ENCODE measurements at regions not wholly inside any gene's neighbourhood (a gene's known extent, or its start where the extent isn't known, plus 50 kb on each side); places are given as distances from the start of the nearest gene placed in this dataset.

DNA sequence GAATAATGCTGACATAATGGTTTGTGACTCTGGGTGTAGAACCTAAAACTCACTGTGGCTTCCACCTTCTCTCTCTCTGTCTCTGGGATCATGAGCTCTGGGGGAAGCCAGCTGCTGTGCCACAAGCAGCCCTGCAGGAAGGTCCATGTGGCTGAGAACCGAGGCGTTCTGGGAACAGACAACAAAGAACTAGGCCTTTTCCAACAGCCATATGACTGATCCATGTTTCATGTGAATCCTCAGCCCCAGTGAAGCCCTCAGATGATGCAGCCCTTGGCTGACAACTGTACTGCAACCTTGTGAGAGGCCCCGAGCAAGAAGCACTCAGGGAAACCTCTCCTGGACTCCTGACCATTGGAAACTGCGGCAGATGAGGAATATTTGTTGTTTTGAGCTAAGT is 56.6 kb downstream of the HLA-G start:
- no peak for DNase-seq

DNA sequence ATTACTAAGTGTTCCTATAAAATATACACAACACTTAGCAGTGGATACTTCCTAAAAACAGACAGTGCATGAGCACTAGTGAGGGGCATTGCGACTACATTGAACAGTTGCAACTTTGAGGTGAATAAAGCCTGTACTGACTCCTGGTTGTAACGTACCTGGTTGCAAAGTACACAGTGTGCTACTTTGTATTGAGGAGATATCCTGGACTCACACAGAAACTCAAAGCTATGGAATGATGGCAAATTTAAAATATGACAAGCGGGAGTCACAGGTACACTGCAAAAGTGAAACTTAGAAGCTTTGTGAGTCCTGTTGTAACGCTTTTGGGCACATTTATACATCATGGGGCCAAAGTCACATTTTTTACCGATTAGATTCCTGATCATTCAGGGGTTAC is 55.6 kb upstream of the HLA-A start:
- DNase-seq: no peak

DNA sequence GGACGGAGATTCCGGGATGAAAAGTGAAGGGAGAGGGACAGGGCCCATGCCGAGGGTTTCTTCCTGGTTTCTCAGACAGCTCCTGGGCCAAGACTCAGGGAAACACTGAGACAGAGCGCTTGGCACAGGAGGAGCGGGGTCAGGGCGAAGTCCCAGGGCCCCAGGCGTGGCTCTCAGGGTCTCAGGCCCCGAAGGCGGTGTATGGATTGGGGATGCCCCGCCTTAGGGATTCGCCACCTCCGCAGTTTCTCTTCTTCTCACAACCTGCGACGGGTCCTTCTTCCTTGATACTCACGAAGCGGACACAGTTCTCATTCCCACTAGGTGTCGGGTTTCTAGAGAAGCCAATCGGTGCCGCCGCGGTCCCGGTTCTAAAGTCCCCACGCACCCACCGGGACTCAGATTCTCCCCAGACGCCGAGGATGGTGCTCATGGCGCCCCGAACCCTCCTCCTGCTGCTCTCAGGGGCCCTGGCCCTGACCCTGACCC is 55.0 kb upstream of the HLA-A start:
- DNase-seq: peak in 1 of 2 donors; percentile 4

DNA sequence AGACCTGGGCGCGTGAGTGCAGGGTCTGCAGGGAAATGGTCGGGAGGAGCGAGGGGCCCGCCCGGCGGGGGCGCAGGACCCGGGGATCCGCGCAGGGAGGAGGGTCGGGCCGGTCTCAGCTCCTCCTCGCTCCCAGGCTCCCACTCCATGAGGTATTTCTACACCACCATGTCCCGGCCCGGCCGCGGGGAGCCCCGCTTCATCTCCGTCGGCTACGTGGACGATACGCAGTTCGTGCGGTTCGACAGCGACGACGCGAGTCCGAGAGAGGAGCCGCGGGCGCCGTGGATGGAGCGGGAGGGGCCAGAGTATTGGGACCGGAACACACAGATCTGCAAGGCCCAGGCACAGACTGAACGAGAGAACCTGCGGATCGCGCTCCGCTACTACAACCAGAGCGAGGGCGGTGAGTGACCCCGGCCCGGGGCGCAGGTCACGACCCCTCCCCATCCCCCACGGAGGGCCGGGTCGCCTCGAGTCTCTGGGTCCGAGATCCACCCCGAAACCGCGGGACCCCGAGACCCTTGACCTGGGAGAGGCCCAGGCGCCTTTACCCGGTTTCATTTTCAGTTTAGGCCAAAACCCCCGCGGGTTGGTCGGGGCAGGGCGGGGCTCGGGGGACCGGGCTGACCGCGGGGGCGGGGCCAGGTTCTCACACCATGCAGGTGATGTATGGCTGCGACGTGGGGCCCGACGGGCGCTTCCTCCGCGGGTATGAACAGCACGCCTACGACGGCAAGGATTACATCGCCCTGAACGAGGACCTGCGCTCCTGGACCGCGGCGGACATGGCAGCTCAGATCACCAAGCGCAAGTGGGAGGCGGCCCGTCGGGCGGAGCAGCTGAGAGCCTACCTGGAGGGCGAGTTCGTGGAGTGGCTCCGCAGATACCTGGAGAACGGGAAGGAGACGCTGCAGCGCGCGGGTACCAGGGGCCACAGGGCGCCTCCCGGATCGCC is 54.2 kb upstream of the HLA-A start:
- peak in 1 of 2 donors; percentile 40 for DNase-seq

All from hippocampal formation (tissue), 2 donors.